COLO668 (cell line): ENCODE measurements at regions not wholly inside any gene's neighbourhood (a gene's known extent, or its start where the extent isn't known, plus 50 kb on each side); places are given as distances from the start of the nearest gene placed in this dataset.
"Not testable (repeated sequence)": the region's sequence is repeated elsewhere in the genome, so short reads cannot be mapped to it uniquely, and the experiment has no call there.

Source experiments
- DNase-seq: peaks from one replicate; lab custom pipeline; 2025; ENCODE audit not compliant: unreplicated experiment; lab: John Stamatoyannopoulos, UW

- no peak for DNase-seq
Measured at GRCh38 chr5:39765366-39765765, 340.6 kb upstream of the DAB2 start.

- DNase-seq = no peak
Measured at GRCh38 chr5:39762761-39763160, 338.0 kb upstream of the DAB2 start.

GRCh38 chr5:39761199-39761950 is 336.6 kb upstream of the DAB2 start:
- no peak for DNase-seq

GRCh38 chr5:39760385-39761198 is 335.8 kb upstream of the DAB2 start:
- DNase-seq = no peak

- DNase-seq = no peak
Measured at GRCh38 chr5:39759701-39760100, 334.9 kb upstream of the DAB2 start.

- no peak for DNase-seq
Measured at GRCh38 chr5:39758426-39758825, 333.6 kb upstream of the DAB2 start.

GRCh38 chr5:39757131-39757530 is 332.4 kb upstream of the DAB2 start:
- DNase-seq = no peak

GRCh38 chr5:39755986-39756385 is 331.2 kb upstream of the DAB2 start:
- no peak for DNase-seq

GRCh38 chr5:39755452-39755851 is 330.7 kb upstream of the DAB2 start:
- no peak for DNase-seq

GRCh38 chr5:39753747-39754146 is 329.0 kb upstream of the DAB2 start:
- not testable (repeated sequence) for DNase-seq

- DNase-seq = no peak
Measured at GRCh38 chr5:39750661-39751060, 325.9 kb upstream of the DAB2 start.

GRCh38 chr5:39742916-39743315 is 318.1 kb upstream of the DAB2 start:
- DNase-seq = no peak

GRCh38 chr5:39740404-39740803 is 315.6 kb upstream of the DAB2 start:
- no peak for DNase-seq

- no peak for DNase-seq
Measured at GRCh38 chr5:39732166-39732565, 307.4 kb upstream of the DAB2 start.

GRCh38 chr5:39730699-39731098 is 305.9 kb upstream of the DAB2 start:
- DNase-seq = no peak

GRCh38 chr5:39730006-39730405 is 305.2 kb upstream of the DAB2 start:
- no peak for DNase-seq

GRCh38 chr5:39726467-39726866 is 301.7 kb upstream of the DAB2 start:
- DNase-seq = no peak

- no peak for DNase-seq
Measured at GRCh38 chr5:39721394-39721793, 296.6 kb upstream of the DAB2 start.

- no peak for DNase-seq
Measured at GRCh38 chr5:39720136-39720535, 295.4 kb upstream of the DAB2 start.

GRCh38 chr5:39717176-39717897 is 292.6 kb upstream of the DAB2 start:
- no peak for DNase-seq

GRCh38 chr5:39716532-39717028 is 291.8 kb upstream of the DAB2 start:
- no peak for DNase-seq
